NCI-H1436 treated with DMSO at 0.1 percent for 48 hours (cell line): ENCODE measurements at regions not wholly inside any gene's neighbourhood (a gene's known extent, or its start where the extent isn't known, plus 50 kb on each side); places are given as distances from the start of the nearest gene placed in this dataset.

Experiments used
- DNase-seq: peaks from one replicate; lab custom pipeline; 2025; lab: John Stamatoyannopoulos, UW

DNA sequence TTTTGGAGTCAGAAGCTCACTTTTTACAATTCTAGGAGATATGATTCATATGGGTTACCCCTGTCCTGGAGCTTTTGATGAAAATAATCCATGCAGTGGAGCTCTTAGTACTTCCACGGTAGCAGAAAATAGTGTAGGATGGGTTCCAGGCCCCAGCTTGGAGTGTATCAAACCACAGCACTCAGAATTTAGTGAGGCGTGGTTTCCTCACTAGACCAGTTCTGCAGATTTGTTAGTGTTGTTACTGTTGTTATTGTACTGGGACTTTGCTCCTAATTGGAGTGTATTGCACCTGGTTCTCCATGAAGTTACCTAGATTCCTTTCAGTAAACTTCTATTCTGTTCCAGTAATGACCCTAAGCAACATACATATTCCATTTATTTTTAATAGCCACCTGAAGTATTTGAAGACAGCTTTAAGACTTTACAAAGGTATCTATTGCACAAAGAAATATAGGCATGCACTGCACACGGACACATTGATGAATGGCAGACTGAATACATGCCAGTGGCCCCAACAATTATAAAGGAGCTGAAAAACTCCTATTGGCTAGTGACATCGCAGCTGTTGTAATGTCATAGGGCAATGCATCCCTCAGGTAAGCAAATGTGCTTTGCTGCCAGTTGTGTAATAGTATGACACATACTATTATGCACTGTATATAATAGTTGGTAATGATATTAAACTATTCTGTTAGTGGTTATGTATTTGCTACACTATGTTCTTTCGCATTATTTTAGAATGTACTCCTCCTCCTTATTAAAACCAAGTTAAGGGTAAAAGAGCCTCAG lies 1058.0 kb downstream of the KCNT2 start:
- DNase-seq, result no peak

GRCh38 chr1:195530961-195531360 lies 1077.3 kb downstream of the KCNT2 start:
- DNase-seq, result no peak

GRCh38 chr1:195529881-195530280 lies 1078.4 kb downstream of the KCNT2 start:
- no peak for DNase-seq

GRCh38 chr1:195520757-195521156 lies 1087.5 kb downstream of the KCNT2 start:
- DNase-seq, result no peak

- DNase-seq, result no peak
Observed at GRCh38 chr1:195516036-195516435, 1092.2 kb downstream of the KCNT2 start.

DNA sequence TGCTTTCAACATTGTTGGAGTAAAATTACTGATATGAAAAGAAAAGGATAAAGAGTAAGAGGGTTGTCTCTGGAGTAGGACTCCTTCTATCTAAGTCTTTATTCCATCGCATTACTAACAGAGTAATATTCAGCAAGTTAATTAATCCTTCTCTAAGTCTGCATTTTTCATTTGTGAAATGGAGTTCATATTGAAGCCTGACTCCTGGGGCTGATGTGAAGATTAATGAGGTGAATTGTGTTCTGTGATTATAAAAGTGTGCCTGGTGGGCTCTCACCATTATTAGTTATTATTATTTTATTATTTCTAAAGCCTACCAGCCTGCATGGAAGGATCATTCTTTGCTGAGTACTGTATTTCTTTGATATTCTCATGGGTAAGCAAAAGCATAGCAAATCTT lies 1096.7 kb downstream of the KCNT2 start:
- no peak for DNase-seq

- DNase-seq, result no peak
Observed at GRCh38 chr1:195501118-195501517, 1107.1 kb downstream of the KCNT2 start.

DNA sequence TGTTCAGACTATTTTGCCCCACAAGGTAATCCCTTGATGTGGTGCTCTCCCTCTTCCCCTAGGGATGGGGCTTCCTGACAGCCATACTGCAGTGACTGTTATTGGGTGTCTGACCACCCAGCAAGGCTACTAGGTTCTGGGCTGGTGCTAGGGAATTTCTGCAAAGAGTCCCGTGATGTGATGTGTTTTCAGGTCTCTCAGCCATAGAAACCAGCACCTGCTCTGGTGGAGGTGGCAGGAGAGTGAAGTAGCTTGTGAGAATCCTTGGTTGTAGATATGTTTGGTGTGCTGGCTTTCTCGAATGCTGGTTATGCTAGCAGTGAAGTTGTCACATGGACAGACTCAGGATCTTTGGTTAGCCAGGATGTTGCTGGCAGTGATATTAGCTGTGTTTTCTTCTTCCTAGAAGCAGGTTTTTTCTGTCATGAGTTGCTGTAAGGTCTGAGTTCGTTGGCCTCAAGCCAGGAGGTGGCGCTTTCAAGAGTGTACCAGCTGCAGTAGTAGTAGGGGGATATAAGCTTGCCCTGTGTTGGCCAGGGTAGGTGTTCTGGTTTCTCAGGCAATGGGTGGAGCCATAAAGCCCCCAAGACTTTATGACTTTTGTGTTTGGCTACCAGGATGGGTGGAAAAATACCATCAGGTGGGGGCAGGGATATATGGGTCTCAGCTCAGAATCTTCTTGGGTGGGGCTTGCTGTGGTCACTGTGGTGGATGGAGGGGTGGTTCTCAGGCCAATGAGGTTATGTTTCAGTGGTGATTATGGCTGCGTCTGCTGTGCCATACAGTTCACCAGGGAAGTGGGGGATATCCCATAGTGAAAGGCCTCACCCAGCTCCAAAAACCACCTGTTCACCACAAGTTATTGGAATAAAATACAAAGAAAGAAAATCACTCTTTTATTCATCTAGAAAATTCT lies 1112.3 kb downstream of the KCNT2 start:
- no peak for DNase-seq

DNA sequence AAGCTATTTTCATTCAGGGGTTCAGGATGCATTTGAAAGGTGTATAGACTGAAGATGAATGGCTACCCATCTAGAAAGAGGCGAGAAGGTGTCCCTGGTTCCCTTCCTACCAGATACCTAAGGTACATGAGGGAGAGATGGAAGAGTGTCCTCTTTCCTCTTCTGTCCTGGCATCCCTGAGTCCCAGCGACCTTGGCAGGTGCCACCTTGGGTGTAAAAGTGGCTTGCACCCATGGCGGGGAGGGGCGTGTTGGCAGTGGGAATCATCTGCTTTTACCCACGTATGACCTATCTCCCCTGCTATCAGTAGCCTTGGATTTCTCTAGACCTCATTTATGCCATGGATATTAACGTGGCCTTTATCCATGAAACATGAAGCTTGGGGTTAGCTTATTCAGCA lies 1126.1 kb downstream of the KCNT2 start:
- no peak for DNase-seq

DNA sequence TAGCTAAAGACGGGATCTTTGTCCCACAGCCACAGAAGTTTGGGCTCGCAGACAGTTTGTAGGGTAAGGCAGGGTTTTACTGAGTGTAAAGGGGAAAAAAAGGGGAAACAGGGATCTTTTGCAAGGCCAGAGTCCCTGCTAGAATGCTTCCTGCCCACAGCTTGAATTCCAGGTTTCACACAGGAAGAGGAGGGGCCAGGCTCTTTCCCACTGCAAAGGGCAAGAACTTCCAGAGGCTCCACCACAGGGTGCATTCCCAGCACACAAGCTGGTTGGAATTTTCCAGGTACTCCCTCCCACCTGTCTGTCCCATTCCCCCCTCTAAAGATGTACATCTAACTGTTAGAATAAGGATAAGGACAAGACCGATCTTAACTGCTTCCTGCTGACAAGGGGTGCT lies 1126.9 kb downstream of the KCNT2 start:
- no peak for DNase-seq

- DNase-seq, result no peak
Observed at GRCh38 chr1:195475568-195475967, 1132.7 kb downstream of the KCNT2 start.

DNA sequence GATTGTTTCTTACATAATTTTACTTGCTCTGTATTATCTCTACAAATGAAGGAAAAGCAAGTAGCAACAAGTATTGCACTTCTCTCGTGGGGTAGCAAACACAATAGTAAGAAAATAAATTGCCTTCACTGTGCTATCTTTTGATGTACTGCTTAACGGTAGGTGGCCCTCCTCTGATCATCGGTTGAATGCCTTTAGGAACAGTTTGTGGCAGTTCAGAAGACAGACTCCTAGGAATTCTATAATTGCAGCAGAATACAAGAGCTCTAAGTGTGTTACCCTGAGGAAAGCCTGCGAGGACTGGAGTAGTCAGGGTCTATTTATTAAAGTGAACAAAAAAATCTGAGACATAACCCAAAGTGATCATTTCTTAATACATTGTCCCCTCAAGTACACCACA lies 1135.9 kb downstream of the KCNT2 start:
- no peak for DNase-seq

- no peak for DNase-seq
Observed at GRCh38 chr1:195466639-195467038, 1141.6 kb downstream of the KCNT2 start.

DNA sequence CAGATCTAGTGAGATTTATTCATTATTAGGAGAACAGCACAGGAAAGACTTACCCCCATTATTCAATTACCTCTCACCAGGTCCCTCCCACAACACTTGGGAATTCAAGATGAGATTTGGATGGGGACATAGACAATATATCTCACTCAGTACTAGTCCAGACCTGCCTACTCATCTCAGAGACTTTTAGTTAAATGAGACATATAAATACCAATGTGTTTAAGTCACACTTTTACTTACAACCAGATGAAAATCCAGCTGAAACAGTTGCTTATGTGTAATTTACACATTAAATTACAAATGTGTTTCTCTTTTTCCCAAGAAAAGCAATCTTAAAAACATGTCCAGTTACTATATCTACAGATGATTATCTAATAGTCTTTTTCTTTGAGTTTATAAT lies 1145.6 kb downstream of the KCNT2 start:
- DNase-seq, result no peak

GRCh38 chr1:195462152-195462551 lies 1146.1 kb downstream of the KCNT2 start:
- no peak for DNase-seq

GRCh38 chr1:195458365-195458764 lies 1149.9 kb downstream of the KCNT2 start:
- no peak for DNase-seq

- DNase-seq, result no peak
Observed at GRCh38 chr1:195450794-195451193, 1157.4 kb downstream of the KCNT2 start.

GRCh38 chr1:195439661-195440060 lies 1168.6 kb downstream of the KCNT2 start:
- no peak for DNase-seq

GRCh38 chr1:195434566-195435203 lies 1173.6 kb downstream of the KCNT2 start:
- no peak for DNase-seq

- DNase-seq, result no peak
Observed at GRCh38 chr1:195430826-195431225, 1177.4 kb downstream of the KCNT2 start.

GRCh38 chr1:195428927-195429326 lies 1179.3 kb downstream of the KCNT2 start:
- no peak for DNase-seq

DNA sequence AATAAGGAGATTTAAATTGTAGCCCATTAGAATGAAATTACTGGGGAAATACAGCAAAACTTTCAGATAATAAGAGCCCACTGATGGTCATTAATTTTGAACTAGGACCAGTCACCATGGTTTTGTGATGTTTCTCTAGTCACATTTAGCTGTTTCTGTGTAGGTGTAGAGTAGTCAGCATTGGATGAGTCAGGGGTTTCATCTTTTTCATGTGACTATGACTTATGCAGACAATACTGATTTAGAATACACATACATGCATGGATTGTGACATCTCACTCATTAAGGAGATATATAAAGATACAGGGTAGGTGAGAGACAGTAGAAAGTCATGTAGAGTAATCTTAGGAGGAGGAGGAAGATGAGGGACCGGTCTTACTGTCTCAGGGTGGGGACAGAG lies 1192.7 kb downstream of the KCNT2 start:
- DNase-seq, result no peak

DNA sequence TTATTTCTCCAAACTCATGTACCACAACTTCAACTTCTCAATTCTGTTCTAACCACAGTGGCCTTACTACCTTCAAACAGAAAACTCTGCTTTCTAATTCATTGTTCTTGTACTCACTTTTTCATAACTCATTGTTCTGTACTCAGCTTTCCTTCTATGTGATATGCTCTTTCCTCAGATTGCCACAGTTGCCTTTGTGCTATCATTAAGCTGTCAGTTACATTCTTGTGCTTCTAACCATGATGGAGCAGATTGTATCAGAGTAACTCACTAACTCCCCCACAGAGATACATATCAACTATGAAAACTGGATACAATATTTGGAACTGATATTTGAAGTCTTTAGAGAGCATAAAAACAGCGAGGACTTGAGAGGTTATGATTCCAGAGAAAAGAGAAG lies 1213.7 kb downstream of the KCNT2 start:
- no peak for DNase-seq
